Common myeloid progenitor, CD34-positive (primary cell): ENCODE measurements at regions not wholly inside any gene's neighbourhood (a gene's known extent, or its start where the extent isn't known, plus 50 kb on each side); places are given as distances from the start of the nearest gene placed in this dataset.

Experiments used
- CTCF ChIA-PET: fragments of 350-600 bp; sonication (Branson Sonifier 250); formaldehyde crosslinking; loops from one replicate; lab custom pipeline; 2021; ENCODE audit warnings: antibody characterized with exemption; lab: Charles Lee
- POLR2A ChIA-PET: fragments of 350-600 bp; sonication (Branson Sonifier 250); formaldehyde crosslinking; loops from one replicate; lab custom pipeline; 2021; ENCODE audit warnings: antibody characterized with exemption; lab: Charles Lee
- DNase-seq, 3 donors: peaks; one replicate each; pipeline versions ENCODE4 v3.0.0 to v3.0.0-alpha.2; 2013
- H3K27ac ChIP-seq, 2 experiments: 1 replicate in 1 of 2; 2 replicates in 1 of 2; pipeline ENCODE4 v1.7.0; 2013; ENCODE audit warnings: inconsistent platforms in 2 of 2, low read length in 2 of 2, mild to moderate bottlenecking in 2 of 2, low read depth in 1 of 2, moderate library complexity in 1 of 2; ENCODE audit not compliant: severe bottlenecking in 2 of 2, insufficient read depth in 1 of 2, poor library complexity in 1 of 2
- H3K27me3 ChIP-seq, 5 experiments: replicated peaks in 2 of 5; 1 replicate in 3 of 5; 2 replicates in 2 of 5; pipeline versions ENCODE4 v1.6.1 to v1.7.0; 2013; ENCODE audit warnings: low read length in 4 of 5, mild to moderate bottlenecking in 2 of 5, moderate library complexity in 2 of 5, inconsistent platforms in 1 of 5; ENCODE audit not compliant: insufficient read depth in 5 of 5, control insufficient read depth in 4 of 5
- H3K36me3 ChIP-seq, 4 experiments: 1 replicate in 2 of 4; 2 replicates in 2 of 4; pipeline versions ENCODE4 v1.6.1 to v1.7.0; 2013; ENCODE audit warnings: low read length in 3 of 4, control low read depth in 1 of 4, mild to moderate bottlenecking in 1 of 4; ENCODE audit not compliant: control insufficient read depth in 4 of 4, insufficient read depth in 4 of 4
- H3K4me1 ChIP-seq, 4 experiments: 1 replicate in 3 of 4; 2 replicates in 1 of 4; pipeline versions ENCODE4 v1.6.1 to v1.7.1; 2013; ENCODE audit warnings: low read length in 3 of 4, mild to moderate bottlenecking in 3 of 4, control low read depth in 1 of 4, inconsistent platforms in 1 of 4, moderate library complexity in 1 of 4; ENCODE audit not compliant: control insufficient read depth in 4 of 4, insufficient read depth in 4 of 4; ENCODE audit errors: control extremely low read depth in 1 of 4
- H3K4me3 ChIP-seq, 7 experiments: 1 replicate in 4 of 7; 2 replicates in 3 of 7; pipeline versions ENCODE4 v1.5.1 to v1.7.0; 2013; ENCODE audit warnings: mild to moderate bottlenecking in 7 of 7, low read length in 6 of 7, moderate library complexity in 6 of 7, inconsistent platforms in 2 of 7, low read depth in 2 of 7, control low read depth in 1 of 7; ENCODE audit not compliant: insufficient read depth in 4 of 7, control insufficient read depth in 1 of 7; ENCODE audit errors: extremely low read depth in 1 of 7
- H3K9me3 ChIP-seq, 5 experiments: 1 replicate in 4 of 5; 2 replicates in 1 of 5; pipeline versions ENCODE4 v1.6.1 to v1.7.1; 2013; ENCODE audit warnings: low read length in 4 of 5, mild to moderate bottlenecking in 2 of 5, inconsistent platforms in 1 of 5, low read depth in 1 of 5, moderate library complexity in 1 of 5; ENCODE audit not compliant: control insufficient read depth in 4 of 5, insufficient read depth in 2 of 5; ENCODE audit errors: control extremely low read depth in 1 of 5
- WGBS: methylation state at CpG from one replicate; pipeline ENCODE4 v1.1.5; 2013; ENCODE audit not compliant: insufficient coverage; 5-methylcytosine and 5-hydroxymethylcytosine counted together

DNA sequence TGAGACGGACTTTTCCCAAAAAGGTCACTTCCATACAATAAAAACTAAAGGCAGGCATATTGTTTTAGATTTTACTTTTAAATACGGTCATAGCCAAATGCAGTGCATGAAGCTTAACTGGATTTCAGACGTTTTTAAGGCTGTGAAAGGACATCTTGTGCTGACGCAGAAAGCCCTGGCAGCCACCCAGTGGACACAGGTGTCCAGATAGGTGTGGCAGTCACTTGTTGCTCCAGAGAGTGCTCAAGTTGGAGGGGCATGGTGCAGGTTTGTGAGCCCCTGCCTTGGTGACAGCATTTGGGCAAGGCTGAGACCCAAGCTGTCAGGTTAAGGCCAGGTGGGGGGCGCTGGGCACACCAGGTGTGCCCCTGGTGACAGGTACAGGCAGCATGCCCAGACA is 135.8 kb upstream of the TBL1X start:
- Histone ChIP-seq H3K36me3 (no peaks in the 10 kb centered on the region), H3K4me1 (no peaks in the 10 kb centered on the region), H3K9me3 (peaks cover 0 to 4% (median 0%) of the 10 kb centered on the region in 5 experiments), H3K4me3 (no peak overlapping the region), H3K27ac (no peak overlapping the region), H3K27me3 (no peaks in the 10 kb centered on the region)
- no peak for DNase-seq
- WGBS: 85% methylated on average over 3 of the region's 5 CpGs
- POLR2A ChIA-PET: no interaction called here
- CTCF ChIA-PET: no interaction called here

DNA sequence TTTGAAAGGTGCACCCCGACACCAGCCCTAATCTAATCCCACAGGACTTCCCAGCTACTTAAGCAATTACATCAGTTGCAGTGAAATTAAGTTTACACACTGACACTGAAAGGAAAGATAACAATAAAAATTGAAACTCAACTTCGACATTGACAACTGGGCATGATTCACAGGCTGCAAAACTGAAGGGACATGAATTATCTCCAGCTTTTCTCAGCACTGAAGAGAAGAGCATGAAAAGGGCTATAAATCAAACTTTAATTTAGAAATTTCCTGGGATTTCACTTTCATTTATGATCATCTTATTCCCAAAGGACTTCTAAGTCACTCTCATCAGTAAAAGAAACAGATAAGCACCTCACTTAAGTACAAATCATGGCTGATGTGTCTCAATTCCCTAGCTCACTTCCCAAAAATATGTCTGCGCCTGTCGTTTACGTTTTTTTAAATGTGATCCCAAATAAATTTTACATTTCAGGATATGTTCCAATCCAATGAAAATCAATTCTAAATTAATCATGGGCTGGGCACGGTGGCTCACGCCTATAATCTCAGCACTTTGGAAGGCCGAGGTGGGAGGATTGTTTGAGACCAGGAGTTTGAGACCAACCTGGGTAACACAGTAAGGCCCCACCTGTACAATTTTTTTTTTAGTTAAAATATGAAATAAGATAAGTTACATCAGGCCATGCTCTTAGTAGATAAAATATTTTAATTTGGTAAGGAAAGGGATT is 134.4 kb upstream of the TBL1X start:
- CTCF ChIA-PET: no interaction called here
- POLR2A ChIA-PET: no interaction called here
- Histone ChIP-seq H3K4me1 (no peaks in the 10 kb centered on the region), H3K27ac (no peak overlapping the region), H3K36me3 (no peaks in the 10 kb centered on the region), H3K27me3 (no peaks in the 10 kb centered on the region), H3K4me3 (no peak overlapping the region), H3K9me3 (peaks cover 0 to 4% (median 0%) of the 10 kb centered on the region in 5 experiments)
- WGBS: 76% methylated on average over 3 of the region's 8 CpGs
- DNase-seq: no peak

DNA sequence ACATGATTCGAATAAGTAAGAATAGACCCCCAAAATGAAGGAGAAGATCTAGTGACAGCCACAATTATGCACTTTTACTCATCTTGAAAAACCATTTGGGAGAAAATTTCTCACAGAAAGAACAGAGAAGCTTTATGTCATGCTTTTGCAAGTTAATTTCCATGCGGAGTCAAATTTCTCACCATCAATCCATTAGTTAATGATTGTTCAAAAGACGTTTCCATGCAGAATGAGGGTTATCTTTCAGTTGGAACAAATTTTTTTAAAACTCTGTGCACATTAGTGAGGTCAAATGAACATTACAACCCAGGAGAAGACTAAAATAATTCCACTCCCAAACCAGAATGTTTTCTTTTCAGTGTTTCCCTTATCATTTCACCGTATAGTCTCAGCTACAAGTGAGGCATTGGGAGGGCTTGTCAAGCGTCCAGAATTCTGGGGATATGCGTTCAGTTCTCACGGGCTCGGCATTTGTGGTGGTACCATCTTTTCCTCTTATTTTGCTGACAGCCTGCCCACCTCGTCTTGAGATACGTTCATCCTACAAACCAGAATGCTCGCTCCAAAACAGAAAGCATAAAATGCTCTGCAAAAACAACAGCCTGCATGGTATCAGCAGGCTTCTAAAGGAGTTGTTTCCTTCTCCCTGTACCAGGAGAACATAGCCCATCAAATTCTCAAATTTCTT is 130.8 kb upstream of the TBL1X start:
- WGBS: 82% methylated on average over 9 of the region's 11 CpGs
- no peak for DNase-seq
- H3K27me3 ChIP-seq: no peaks in the 10 kb centered on the region
- no peaks in the 10 kb centered on the region for H3K36me3 ChIP-seq
- H3K4me3 ChIP-seq: no peak overlapping the region
- H3K9me3 ChIP-seq: no peaks in the 10 kb centered on the region
- CTCF ChIA-PET: interaction anchor here (0.8 kb wide), 1 partner anchor 126 kb away, joined by 3 read pairs; no protein-coding TSS in a partner anchor
- POLR2A ChIA-PET: no interaction called here
- H3K4me1 ChIP-seq: no peaks in the 10 kb centered on the region
- no peak overlapping the region for H3K27ac ChIP-seq

DNA sequence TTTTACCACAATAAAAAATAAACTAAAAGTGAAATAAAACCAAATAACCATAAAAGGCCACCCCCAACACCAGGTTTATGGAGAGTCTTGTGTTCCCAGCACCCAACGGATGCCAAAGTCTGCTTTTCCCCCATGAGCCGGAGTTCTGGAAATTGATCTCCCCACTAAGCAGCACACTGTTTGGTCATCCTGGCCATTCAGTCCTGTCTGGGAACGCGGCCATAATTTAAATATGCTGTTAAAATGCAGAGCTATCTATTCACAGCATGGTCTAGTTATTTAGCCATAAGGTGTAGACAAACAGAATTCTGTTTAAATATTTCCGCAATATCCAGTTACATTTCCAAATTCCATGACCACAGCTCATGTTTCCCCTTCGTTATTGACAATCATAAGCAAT is 129.6 kb upstream of the TBL1X start:
- Histone ChIP-seq H3K27me3 (no peaks in the 10 kb centered on the region), H3K9me3 (no peaks in the 10 kb centered on the region), H3K4me1 (peaks cover 0 to 9% (median 9%) of the 10 kb centered on the region in 4 experiments), H3K27ac (no peak overlapping the region), H3K4me3 (no peak overlapping the region), H3K36me3 (no peaks in the 10 kb centered on the region)
- 93% methylated on average over 2 of the region's 6 CpGs for WGBS
- CTCF ChIA-PET: no interaction called here
- DNase-seq: no peak
- POLR2A ChIA-PET: no interaction called here

DNA sequence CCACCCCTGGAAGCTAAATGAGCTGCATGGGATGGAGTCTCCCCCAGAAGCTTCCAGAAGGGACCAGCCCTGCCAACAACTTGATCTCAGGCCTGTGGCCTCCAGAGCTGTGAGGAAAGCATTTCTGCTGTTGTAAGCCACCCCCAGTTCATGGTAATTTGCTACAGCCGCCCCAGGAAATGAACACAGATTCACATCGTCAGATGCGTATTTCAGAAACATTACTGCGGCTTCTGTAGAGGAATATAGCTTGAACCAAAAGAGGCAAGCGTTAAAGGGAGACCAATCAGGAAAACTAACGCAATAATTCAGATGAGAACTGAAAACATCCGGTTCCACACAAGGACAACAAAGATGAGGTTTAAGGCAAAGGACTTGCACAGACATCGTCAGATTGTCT is 128.4 kb upstream of the TBL1X start:
- POLR2A ChIA-PET: no interaction called here

DNA sequence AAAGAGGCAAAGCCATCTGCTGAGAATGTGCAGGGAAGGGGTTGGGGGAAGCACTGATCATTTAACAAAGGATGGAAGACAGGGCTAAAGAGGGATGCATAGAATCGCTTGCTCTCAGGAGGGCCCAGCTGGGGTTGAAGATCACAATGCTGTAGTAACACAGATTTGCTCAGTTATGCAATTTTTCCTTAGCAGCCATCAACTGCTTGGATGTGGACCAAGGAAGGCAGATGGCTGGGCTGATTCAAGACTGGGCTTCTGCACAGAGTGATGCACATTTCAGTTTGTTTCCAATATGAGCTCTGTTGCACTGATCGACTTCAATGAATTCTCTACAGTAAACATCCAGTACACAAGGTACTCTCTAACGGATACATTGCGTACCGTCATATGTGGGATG is 127.8 kb upstream of the TBL1X start:
- Histone ChIP-seq H3K9me3 (no peaks in the 10 kb centered on the region), H3K27ac (no peak overlapping the region), H3K4me1 (peaks cover 0 to 26% (median 22%) of the 10 kb centered on the region in 4 experiments), H3K27me3 (no peaks in the 10 kb centered on the region), H3K36me3 (no peaks in the 10 kb centered on the region), H3K4me3 (no peak overlapping the region)
- POLR2A ChIA-PET: no interaction called here
- 100% methylated on average over 2 of the region's 5 CpGs for WGBS
- DNase-seq: no peak
- CTCF ChIA-PET: interaction anchor here (0.6 kb wide), 1 partner anchor 23 kb away, joined by 5 read pairs; no protein-coding TSS in a partner anchor

More for the DNA sequence above, 128.4 kb upstream of the TBL1X start:
- CTCF ChIA-PET: interaction anchor here (0.6 kb wide), 1 partner anchor 22 kb away, joined by 5 read pairs; no protein-coding TSS in a partner anchor
- Histone ChIP-seq H3K4me3 (no peak overlapping the region), H3K4me1 (peaks cover 0 to 21% (median 21%) of the 10 kb centered on the region in 4 experiments), H3K36me3 (no peaks in the 10 kb centered on the region), H3K27ac (no peak overlapping the region), H3K27me3 (no peaks in the 10 kb centered on the region), H3K9me3 (no peaks in the 10 kb centered on the region)
- no peak for DNase-seq
- 72% methylated on average over 7 of the region's 8 CpGs for WGBS

DNA sequence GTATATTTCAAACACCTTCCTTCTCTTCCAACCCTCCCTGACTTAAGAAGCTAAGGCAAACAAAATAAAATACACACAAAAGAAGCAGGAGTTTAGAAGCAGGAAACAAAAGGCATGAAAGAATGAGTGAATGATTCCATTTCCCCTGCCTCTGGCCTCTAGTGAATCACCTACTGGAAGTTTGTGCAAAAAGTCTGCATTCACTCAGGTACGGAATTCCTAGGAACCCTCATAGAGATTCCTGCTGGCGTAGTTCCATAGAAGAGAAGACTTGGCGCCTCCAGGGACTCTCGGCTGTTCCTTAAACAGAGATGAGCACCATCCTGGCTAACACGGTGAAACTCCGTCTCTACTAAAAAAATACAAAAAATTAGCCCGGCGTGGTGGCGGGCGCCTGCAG is 125.9 kb upstream of the TBL1X start:
- 98% methylated on average over 4 of the region's 10 CpGs for WGBS
- H3K36me3 ChIP-seq: no peaks in the 10 kb centered on the region
- POLR2A ChIA-PET: no interaction called here
- no peaks in the 10 kb centered on the region for H3K9me3 ChIP-seq
- H3K4me1 ChIP-seq: peaks cover 0 to 40% (median 28%) of the 10 kb centered on the region in 4 experiments
- H3K27me3 ChIP-seq: no peaks in the 10 kb centered on the region
- DNase-seq: no peak
- H3K27ac ChIP-seq: no peak overlapping the region
- CTCF ChIA-PET: interaction anchor here (1.2 kb wide), 1 partner anchor 29 kb away, joined by 3 read pairs; no protein-coding TSS in a partner anchor
- H3K4me3 ChIP-seq: no peak overlapping the region
